ENCODE measurements at regions not wholly inside any gene's neighbourhood (a gene's known extent, or its start where the extent isn't known, plus 50 kb on each side); places are given as distances from the start of the nearest gene placed in this dataset.

DNA sequence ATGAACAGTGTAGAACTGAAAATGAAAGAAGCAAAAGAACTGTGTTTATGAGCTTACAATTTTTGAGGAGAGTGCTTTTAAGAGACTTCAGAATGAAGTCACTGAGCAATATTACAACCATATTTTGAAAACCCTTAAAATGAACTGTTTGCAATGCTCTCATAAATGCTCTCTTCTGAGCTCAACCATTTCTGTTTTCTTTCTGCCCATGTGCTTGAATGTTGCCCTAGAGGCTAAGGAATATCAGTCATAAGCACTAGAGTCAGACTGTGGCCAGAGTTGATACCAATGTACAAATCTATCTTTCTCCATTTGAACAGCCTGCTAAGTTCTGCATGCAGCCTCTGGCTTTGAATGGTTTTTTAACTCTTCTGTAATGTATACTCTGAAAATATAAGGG is 1092.8 kb downstream of the PCDH9 start:
- no peaks in the 10 kb centered on the region for H3K36me3 ChIP-seq
- intact Hi-C loops (cut with DNase I), result no loop called here

DNA sequence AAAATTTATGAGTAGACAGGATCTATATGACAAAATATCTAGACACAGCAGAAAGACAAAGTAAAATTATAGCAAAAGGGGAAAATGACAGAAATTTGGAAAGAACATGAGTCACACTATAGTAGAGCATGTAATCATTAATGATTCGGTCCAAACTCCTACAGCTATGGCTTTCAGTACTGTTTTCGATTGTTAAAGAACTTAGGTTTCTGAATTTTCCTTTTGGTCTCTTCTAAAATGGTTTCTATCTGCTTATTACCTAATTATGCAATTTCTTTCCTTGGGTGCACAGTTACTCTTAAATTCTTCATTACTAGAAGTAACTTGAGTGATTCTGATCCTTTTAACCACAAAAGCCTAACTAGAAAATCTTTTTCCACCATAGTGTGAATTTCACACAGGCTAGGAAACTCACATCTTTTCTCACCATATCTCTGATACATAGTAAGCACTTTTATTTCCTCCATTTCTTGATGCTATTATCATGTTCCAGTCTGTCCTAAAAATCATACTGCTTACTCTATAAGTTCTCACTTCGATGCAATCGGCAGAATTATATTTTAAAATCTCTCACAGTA is 1101.4 kb downstream of the PCDH9 start:
- 91 to 94% (median 91%) methylated on average over 4 of the region's 4 CpGs for WGBS, 3 donors
- TF ChIP-seq, protein P1, sequence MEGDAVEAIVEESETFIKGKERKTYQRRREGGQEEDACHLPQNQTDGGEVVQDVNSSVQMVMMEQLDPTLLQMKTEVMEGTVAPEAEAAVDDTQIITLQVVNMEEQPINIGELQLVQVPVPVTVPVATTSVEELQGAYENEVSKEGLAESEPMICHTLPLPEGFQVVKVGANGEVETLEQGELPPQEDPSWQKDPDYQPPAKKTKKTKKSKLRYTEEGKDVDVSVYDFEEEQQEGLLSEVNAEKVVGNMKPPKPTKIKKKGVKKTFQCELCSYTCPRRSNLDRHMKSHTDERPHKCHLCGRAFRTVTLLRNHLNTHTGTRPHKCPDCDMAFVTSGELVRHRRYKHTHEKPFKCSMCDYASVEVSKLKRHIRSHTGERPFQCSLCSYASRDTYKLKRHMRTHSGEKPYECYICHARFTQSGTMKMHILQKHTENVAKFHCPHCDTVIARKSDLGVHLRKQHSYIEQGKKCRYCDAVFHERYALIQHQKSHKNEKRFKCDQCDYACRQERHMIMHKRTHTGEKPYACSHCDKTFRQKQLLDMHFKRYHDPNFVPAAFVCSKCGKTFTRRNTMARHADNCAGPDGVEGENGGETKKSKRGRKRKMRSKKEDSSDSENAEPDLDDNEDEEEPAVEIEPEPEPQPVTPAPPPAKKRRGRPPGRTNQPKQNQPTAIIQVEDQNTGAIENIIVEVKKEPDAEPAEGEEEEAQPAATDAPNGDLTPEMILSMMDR (IDR thresholded peaks at IDR 0.05), result no peak
- TF ChIP-seq EP300 (IDR thresholded peaks at IDR 0.05) (no peak), POLR2A (IDR thresholded peaks at IDR 0.05) (no peak)
- Histone ChIP-seq H3K4me3 (no peak overlapping the region), H3K27me3 (no peaks in the 10 kb centered on the region), H3K9me3 (no peaks in the 10 kb centered on the region), H3K27ac (no peak overlapping the region), H3K36me3 (no peaks in the 10 kb centered on the region), H3K4me1 (ENCODE audit: insufficient read depth) (no peaks in the 10 kb centered on the region)
- DNase-seq, result no peak
- intact Hi-C loops (cut with DNase I), result no loop called here

More for the DNA sequence above, 1092.8 kb downstream of the PCDH9 start:
- no peak for DNase-seq
- no peak overlapping the region for H3K4me3 ChIP-seq
- no peak overlapping the region for H3K27ac ChIP-seq
- H3K27me3 ChIP-seq, result no peaks in the 10 kb centered on the region
- no peak for TF ChIP-seq EP300 (IDR thresholded peaks at IDR 0.05)
- TF ChIP-seq, protein P1 (IDR thresholded peaks at IDR 0.05), result no peak
- no peak for TF ChIP-seq POLR2A (IDR thresholded peaks at IDR 0.05)
- no peaks in the 10 kb centered on the region for H3K9me3 ChIP-seq
- no peaks in the 10 kb centered on the region for H3K4me1 ChIP-seq (ENCODE audit: insufficient read depth)

DNA sequence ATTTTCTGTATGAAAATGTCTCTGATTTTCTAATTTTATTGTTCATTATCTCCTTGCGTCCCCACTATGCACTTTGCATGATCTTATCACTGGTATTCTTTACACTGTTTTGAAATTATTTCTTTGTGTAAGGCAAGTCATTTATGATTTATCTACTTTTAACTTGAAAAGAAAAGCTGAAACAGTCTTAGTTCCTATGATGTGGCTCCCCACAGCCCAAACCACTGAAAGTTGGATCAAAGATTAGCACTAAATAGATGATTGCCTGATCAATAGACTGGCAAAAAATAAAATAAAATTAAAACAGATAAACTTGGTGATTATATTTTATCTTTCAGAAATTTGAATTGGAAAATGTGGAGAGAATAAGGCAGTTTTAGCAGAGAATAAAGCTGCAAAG is 1101.9 kb downstream of the PCDH9 start:
- Histone ChIP-seq H3K4me3 (no peak overlapping the region), H3K9me3 (no peaks in the 10 kb centered on the region), H3K4me1 (ENCODE audit: insufficient read depth) (no peaks in the 10 kb centered on the region), H3K27ac (no peak overlapping the region), H3K36me3 (no peaks in the 10 kb centered on the region), H3K27me3 (no peaks in the 10 kb centered on the region)
- no peak for DNase-seq
- TF ChIP-seq EP300 (IDR thresholded peaks at IDR 0.05) (no peak), POLR2A (IDR thresholded peaks at IDR 0.05) (no peak)
- TF ChIP-seq, protein P1 (IDR thresholded peaks at IDR 0.05), result no peak
- WGBS, 3 donors, result 87 to 91% (median 90%) methylated on average over 1 of the region's 1 CpG
- intact Hi-C loops (cut with DNase I), result no loop called here

DNA sequence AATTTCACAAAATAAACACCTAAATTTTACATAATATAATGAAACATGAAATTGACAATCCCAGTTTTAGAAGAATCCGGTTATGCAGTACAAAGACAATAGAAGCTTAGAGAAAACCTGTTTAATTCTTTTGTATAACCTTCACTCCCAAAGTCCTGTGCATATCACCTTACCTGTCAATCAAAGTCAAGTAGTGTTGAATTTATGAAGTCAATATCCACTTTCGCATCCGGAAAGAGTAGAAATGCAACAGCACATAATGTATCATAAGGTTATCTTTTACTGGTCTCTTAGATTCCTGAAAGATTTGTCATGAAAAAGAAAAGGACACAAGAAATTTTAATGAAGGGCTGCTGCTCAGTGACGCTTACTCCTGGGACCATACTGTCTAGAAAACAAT is 1112.6 kb downstream of the PCDH9 start:
- Histone ChIP-seq H3K9me3 (no peaks in the 10 kb centered on the region), H3K27me3 (no peaks in the 10 kb centered on the region), H3K4me1 (ENCODE audit: insufficient read depth) (no peaks in the 10 kb centered on the region), H3K4me3 (no peak overlapping the region), H3K36me3 (no peaks in the 10 kb centered on the region), H3K27ac (no peak overlapping the region)
- TF ChIP-seq POLR2A (IDR thresholded peaks at IDR 0.05), result no peak
- TF ChIP-seq, protein P1 (IDR thresholded peaks at IDR 0.05), result no peak
- no peak for TF ChIP-seq EP300 (IDR thresholded peaks at IDR 0.05)
- 87 to 92% (median 87%) methylated on average over 4 of the region's 4 CpGs for WGBS, 3 donors
- DNase-seq, result no peak
- intact Hi-C loops (cut with DNase I), result no loop called here

All from ovary (tissue), 7 donors.